Muscle layer of colon (tissue), 2 donors: ENCODE measurements at regions not wholly inside any gene's neighbourhood (a gene's known extent, or its start where the extent isn't known, plus 50 kb on each side); places are given as distances from the start of the nearest gene placed in this dataset.
"Not testable (repeated sequence)": the region's sequence is repeated elsewhere in the genome, so short reads cannot be mapped to it uniquely, and the experiment has no call there.

Experiments
- H3K27ac ChIP-seq: one replicate; pipeline ENCODE4 v1.7.0; 2013; ENCODE audit warnings: low read depth, mild to moderate bottlenecking, low read length, moderate library complexity
- H3K27me3 ChIP-seq, 2 donors: one replicate each; pipeline ENCODE4 v1.7.0; 2013; ENCODE audit warnings: low read length in 2 of 2, mild to moderate bottlenecking in 2 of 2; ENCODE audit not compliant: insufficient read depth in 2 of 2, control insufficient read depth in 1 of 2
- H3K36me3 ChIP-seq: one replicate; pipeline ENCODE4 v1.7.0; 2013; ENCODE audit warnings: mild to moderate bottlenecking, low read length; ENCODE audit not compliant: insufficient read depth
- H3K4me1 ChIP-seq: one replicate; pipeline ENCODE4 v1.7.0; 2013; ENCODE audit warnings: mild to moderate bottlenecking, low read length; ENCODE audit not compliant: insufficient read depth
- H3K4me3 ChIP-seq, 2 donors: one replicate each; pipeline ENCODE4 v1.7.0; 2013; ENCODE audit warnings: low read length in 2 of 2, low read depth in 1 of 2, mild to moderate bottlenecking in 1 of 2, moderate library complexity in 1 of 2
- H3K9ac ChIP-seq: one replicate; pipeline ENCODE4 v1.7.0; 2013; ENCODE audit warnings: low read length
- H3K9me3 ChIP-seq: one replicate; pipeline ENCODE4 v1.7.0; 2013; ENCODE audit warnings: mild to moderate bottlenecking, low read length
- donor health status: abdominal sarcoma.
- donor health status: Adenocarcinoma of cecum.

DNA sequence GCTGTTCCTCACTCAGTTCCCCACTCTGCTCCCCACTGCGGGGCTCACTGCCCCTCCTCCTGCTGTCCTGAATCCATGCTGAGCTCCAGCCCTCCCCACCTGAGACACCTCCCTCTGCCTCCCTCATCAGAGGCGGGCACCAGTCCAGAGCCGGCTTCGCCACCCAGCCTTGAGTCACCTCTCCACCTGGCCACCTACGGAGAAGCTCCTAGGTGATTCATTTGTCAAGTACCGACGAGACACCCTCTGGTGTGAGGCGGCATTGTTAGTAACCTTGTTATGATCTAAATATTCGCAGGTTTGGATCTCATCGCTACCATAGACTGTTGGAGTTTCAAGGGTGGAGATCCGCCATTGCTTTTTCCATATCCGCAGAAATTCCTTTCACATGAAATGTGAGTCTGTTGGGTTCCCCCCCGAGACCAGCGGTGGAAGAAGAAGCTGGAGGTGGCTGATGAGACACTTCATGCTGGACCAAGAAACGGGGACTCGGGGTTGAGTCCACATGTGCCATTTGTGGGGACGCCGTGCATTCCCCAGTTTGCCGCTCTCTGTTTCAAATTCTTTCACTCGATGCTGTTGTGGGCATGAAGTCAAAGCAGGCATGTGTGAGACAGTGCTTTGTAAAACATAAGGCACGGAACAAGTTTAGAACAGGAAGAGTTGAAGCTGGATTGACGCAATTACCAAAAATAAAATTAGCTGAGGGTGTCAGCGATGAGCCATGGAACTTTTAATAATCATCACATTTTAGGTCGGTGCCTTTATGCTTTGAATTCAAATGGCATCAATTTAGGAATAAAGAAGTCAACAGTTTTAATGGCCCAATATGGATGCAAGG lies 259.8 kb upstream of the HDAC4 start:
- peaks cover 7% of the 10 kb centered on the region for H3K4me1 ChIP-seq
- H3K27me3 ChIP-seq, result peaks cover 11 to 25% of the 10 kb centered on the region in 2 donors
- no peak overlapping the region for H3K4me3 ChIP-seq
- no peak overlapping the region for H3K9ac ChIP-seq
- no peaks in the 10 kb centered on the region for H3K9me3 ChIP-seq
- no peaks in the 10 kb centered on the region for H3K36me3 ChIP-seq
- H3K27ac ChIP-seq, result no peak overlapping the region

DNA sequence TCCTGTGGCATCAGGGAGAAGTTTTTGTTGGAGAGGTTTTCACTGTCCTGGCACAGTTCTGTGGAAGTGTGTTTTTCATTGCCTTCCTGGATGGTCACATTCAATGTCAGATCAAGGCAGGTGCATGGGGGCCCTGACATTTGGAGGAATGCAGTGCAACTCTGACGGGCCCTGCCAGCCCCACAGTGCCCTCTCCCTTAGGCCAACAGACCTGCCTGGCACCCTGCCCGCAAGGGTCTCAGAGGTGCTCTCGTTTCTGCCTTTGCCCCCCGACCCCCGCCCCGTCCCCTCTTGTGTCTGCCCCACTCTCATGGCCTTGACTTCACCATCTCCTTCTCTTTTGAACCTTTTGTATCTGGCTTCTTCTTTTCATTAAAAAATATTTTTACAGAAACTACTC lies 257.2 kb upstream of the HDAC4 start:
- H3K36me3 ChIP-seq, result no peaks in the 10 kb centered on the region

DNA sequence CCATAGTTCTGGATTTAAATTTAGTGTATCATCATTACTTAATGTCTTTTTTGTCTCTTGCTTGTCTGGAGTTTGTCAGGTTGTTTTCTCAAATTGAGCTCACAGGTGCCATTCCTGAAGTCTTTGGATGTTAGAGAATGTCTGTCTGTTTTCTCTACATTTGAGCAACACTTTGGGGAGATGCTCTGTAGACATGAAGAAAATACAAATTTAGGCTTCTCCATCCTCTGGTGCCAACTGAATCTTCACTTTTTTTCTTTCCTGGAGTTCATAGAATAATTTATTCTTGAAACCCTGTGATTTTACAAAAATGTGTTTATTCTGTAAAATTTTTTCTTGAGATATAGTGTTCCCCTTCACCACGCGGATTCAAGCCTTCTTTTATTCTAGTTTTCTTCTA lies 256.4 kb upstream of the HDAC4 start:
- Histone ChIP-seq H3K27me3 (peaks cover 11 to 21% of the 10 kb centered on the region in 2 donors), H3K4me3 (no peak overlapping the region), H3K27ac (no peak overlapping the region), H3K4me1 (peaks cover 7% of the 10 kb centered on the region), H3K9me3 (no peaks in the 10 kb centered on the region), H3K36me3 (no peaks in the 10 kb centered on the region), H3K9ac (no peak overlapping the region)

More for the DNA sequence above, 257.2 kb upstream of the HDAC4 start:
- no peaks in the 10 kb centered on the region for H3K9me3 ChIP-seq
- H3K27me3 ChIP-seq, result peaks cover 11 to 25% of the 10 kb centered on the region in 2 donors
- H3K4me1 ChIP-seq, result peaks cover 7% of the 10 kb centered on the region
- no peak overlapping the region for H3K4me3 ChIP-seq
- H3K9ac ChIP-seq, result no peak overlapping the region
- H3K27ac ChIP-seq, result no peak overlapping the region

DNA sequence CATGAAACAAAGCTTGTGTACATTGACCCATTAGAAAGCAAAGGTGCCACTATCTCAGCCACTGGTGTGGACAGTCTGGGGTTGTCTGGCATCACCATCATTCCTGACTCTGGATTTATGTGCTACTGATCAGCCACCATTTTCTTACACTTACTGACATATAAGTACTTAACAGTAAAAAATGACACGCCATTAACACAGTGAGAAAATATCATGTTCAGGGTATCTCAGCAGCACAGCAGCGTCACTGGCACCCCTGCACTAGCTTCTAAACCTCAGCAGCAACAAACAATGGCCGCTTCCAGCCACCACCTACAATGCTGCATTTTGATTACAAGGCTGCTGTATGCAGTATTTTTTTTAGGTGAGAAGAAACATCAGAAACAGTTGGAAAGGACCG lies 253.4 kb upstream of the HDAC4 start:
- no peak overlapping the region for H3K27ac ChIP-seq

DNA sequence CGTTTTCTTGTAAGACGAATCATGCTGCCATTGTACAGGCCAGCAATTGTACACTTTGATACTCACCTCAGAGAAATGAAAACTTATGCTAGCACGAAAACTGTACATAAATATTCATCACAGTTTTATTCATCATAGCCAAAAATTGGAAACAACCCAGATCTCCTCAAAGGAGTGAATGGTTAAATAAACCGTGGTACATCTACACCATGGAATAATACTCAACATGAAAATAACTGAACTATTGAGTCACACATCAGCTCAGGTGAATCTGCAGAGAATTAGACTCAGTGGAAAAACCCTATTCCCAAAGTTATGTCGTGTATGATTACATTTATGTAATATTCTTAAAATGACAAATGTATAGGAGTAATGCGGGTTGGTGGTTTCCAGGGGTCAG lies 251.0 kb upstream of the HDAC4 start:
- no peaks in the 10 kb centered on the region for H3K9me3 ChIP-seq
- H3K4me3 ChIP-seq, result no peak overlapping the region
- no peak overlapping the region for H3K27ac ChIP-seq
- H3K36me3 ChIP-seq, result no peaks in the 10 kb centered on the region
- H3K4me1 ChIP-seq, result no peaks in the 10 kb centered on the region
- no peak overlapping the region for H3K9ac ChIP-seq
- H3K27me3 ChIP-seq, result no peaks in the 10 kb centered on the region

More for the DNA sequence above, 253.4 kb upstream of the HDAC4 start:
- no peak overlapping the region for H3K9ac ChIP-seq
- no peak overlapping the region for H3K4me3 ChIP-seq
- H3K4me1 ChIP-seq, result no peaks in the 10 kb centered on the region
- H3K27me3 ChIP-seq, result no peaks in the 10 kb centered on the region
- H3K9me3 ChIP-seq, result no peaks in the 10 kb centered on the region
- no peaks in the 10 kb centered on the region for H3K36me3 ChIP-seq

DNA sequence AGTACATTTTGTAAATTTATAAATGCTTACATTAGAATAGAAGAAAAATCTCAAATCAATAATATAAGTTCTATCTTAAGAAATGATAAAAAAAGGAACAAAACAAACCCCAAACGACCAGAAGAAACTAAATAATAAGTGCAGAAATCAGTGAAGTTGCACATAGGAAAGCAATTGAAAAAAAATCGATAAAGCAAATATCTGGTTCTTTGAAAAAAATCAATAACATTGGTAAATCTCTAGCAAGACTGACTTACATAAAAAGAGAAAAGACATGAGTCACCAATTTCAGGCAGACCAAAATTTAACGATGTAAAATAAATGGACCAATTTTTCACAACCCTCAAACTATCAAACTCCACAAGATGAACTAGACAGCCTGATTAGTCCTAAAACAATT lies 249.9 kb upstream of the HDAC4 start:
- Histone ChIP-seq H3K27ac (no peak overlapping the region), H3K9ac (no peak overlapping the region), H3K27me3 (no peaks in the 10 kb centered on the region), H3K4me1 (no peaks in the 10 kb centered on the region), H3K4me3 (no peak overlapping the region), H3K36me3 (no peaks in the 10 kb centered on the region), H3K9me3 (no peaks in the 10 kb centered on the region)

DNA sequence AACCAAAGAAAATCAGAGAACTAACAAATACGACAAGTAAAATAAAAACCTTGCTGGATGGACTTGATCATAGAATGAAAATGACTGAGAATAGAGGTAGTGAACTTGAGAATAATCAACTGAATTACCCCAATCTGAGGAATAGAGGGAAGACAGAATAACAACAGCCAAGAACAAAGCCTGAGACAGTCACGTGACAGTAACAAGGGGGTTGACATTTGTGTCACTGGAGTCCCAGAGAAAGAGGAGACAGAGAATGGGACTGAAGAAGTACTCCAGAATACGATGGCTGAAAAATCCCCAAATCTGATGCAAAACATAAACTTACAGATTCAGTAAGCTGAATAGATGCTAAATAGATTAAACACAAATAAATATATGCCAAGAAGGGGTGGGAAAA lies 248.5 kb upstream of the HDAC4 start:
- Histone ChIP-seq H3K27ac (no peak overlapping the region), H3K27me3 (no peaks in the 10 kb centered on the region), H3K9me3 (no peaks in the 10 kb centered on the region), H3K4me3 (no peak overlapping the region), H3K9ac (no peak overlapping the region), H3K4me1 (no peaks in the 10 kb centered on the region), H3K36me3 (no peaks in the 10 kb centered on the region)

DNA sequence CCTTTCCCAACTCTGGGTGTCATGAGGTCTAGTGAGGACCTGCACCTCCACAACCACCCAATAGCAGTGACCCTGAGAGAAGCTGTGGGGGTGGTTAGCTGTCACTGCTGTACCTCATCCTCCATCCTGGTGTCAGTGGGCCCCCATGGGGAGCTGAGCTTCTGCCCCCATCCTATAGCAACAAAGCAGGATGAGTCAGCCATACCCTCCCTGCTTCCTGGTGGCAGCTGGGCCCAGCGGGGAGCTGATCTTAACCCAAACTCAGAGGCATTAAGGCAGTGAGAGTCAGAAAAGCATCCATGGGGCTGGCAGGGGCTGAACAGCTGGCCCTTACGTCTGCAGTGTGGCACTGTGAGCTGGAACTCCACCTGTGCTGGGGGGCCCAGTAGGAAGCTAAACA lies 247.8 kb upstream of the HDAC4 start:
- Histone ChIP-seq H3K27ac (no peak overlapping the region), H3K4me3 (no peak overlapping the region), H3K9ac (no peak overlapping the region), H3K9me3 (no peaks in the 10 kb centered on the region), H3K36me3 (no peaks in the 10 kb centered on the region), H3K4me1 (no peaks in the 10 kb centered on the region), H3K27me3 (no peaks in the 10 kb centered on the region)

DNA sequence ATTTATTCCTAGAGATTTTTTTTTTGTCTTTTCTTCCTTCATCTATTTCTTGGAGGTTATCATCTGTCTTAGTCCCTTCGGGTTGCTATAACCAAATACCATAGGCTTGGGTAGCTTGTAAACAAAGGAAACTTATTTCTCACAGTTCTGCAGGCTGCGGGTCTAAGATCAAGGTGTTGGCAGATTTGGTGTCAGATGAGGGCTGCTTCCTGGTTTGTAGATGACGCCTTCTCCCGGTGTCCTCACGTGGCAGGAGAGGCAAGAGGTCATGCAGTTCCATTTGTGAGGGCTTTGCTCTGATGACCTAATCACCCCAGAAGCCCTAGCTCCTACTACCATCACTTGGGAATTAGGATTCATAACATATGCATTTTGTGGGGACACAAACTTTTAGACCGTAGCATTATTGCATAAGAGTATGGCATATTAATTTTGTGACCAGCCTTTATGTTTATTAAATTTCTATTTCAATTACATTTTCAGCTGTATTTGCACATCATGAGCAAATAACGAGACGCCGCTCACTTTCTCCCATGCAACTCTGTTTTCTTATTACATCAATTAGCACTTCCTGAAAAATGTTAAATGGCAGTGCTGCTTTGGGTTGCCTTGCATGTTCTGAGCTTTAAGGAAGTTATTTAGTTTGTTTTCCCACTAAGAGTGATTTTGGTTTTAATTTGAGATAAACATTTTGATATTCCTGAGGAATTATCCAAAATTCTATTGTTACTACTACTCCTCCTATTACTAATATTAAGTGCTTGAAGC lies 246.4 kb upstream of the HDAC4 start:
- Histone ChIP-seq H3K4me1 (no peaks in the 10 kb centered on the region), H3K36me3 (no peaks in the 10 kb centered on the region), H3K4me3 (no peak overlapping the region), H3K27me3 (no peaks in the 10 kb centered on the region), H3K9me3 (no peaks in the 10 kb centered on the region), H3K27ac (no peak overlapping the region), H3K9ac (no peak overlapping the region)

DNA sequence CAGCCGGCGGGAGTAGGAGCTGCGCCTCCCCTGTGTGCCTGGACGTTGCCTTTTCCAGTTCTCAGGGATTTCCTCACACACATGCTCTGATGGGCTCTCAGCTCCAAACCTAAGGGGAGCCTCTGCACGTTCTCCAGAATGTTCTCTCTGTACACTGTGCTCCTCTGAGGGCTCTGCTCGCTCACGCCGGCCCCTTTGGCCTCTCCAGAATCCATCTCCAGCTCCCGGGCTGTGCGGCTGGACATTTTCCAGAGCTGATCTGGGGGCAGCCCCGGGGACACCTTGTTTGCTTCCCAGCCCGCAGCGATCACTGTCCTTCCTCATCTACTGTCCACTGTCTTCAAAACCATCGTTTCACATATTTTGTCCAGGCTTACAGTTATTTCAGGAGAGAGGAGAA lies 245.4 kb upstream of the HDAC4 start:
- Histone ChIP-seq H3K4me1 (no peaks in the 10 kb centered on the region), H3K36me3 (no peaks in the 10 kb centered on the region), H3K4me3 (no peak overlapping the region), H3K9ac (no peak overlapping the region), H3K27ac (no peak overlapping the region), H3K27me3 (no peaks in the 10 kb centered on the region), H3K9me3 (no peaks in the 10 kb centered on the region)

DNA sequence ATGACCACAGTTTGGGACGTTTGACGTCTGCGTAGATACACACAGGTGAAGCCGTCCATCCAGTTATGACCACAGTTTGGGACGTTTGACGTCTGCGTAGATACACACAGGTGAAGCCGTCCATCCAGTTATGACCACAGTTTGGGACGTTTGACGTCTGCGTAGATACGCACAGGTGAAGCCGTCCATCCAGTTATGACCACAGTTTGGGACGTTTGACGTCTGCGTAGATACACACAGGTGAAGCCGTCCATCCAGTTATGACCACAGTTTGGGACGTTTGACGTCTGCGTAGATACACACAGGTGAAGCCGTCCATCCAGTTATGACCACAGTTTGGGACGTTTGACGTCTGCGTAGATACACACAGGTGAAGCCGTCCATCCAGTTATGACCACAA lies 243.8 kb upstream of the HDAC4 start:
- not testable (repeated sequence) for H3K9ac ChIP-seq, H3K27me3 ChIP-seq, H3K27ac ChIP-seq, H3K9me3 ChIP-seq, H3K36me3 ChIP-seq, H3K4me1 ChIP-seq, H3K4me3 ChIP-seq
